ENCODE measurements at regions not wholly inside any gene's neighbourhood (a gene's known extent, or its start where the extent isn't known, plus 50 kb on each side); places are given as distances from the start of the nearest gene placed in this dataset.

GRCh38 chr2:83238111-83238510 is 1221.0 kb downstream of the SUCLG1 start:
- no peak for TF ChIP-seq CTCF (IDR thresholded peaks at IDR 0.05; ENCODE audit: low read depth, low read length)
- H3K4me3 ChIP-seq (ENCODE audit: low read depth, low read length), result no peak overlapping the region

- H3K4me3 ChIP-seq (ENCODE audit: low read depth, low read length), result no peak overlapping the region
- no peak for TF ChIP-seq CTCF (IDR thresholded peaks at IDR 0.05; ENCODE audit: low read depth, low read length)
These were observed 1224.8 kb downstream of the SUCLG1 start for GRCh38 chr2:83234246-83234645.

- TF ChIP-seq CTCF (IDR thresholded peaks at IDR 0.05; ENCODE audit: low read depth, low read length), result no peak
- H3K4me3 ChIP-seq (ENCODE audit: low read depth, low read length), result no peak overlapping the region
These were observed 1225.3 kb downstream of the SUCLG1 start for GRCh38 chr2:83233781-83234180.

- TF ChIP-seq CTCF (IDR thresholded peaks at IDR 0.05; ENCODE audit: low read depth, low read length), result no peak
- no peak overlapping the region for H3K4me3 ChIP-seq (ENCODE audit: low read depth, low read length)
These were observed 1225.8 kb downstream of the SUCLG1 start for GRCh38 chr2:83233326-83233725.

GRCh38 chr2:83229443-83229842 is 1229.6 kb downstream of the SUCLG1 start:
- no peak for TF ChIP-seq CTCF (IDR thresholded peaks at IDR 0.05; ENCODE audit: low read depth, low read length)
- H3K4me3 ChIP-seq (ENCODE audit: low read depth, low read length), result no peak overlapping the region

- no peak overlapping the region for H3K4me3 ChIP-seq (ENCODE audit: low read depth, low read length)
- no peak for TF ChIP-seq CTCF (IDR thresholded peaks at IDR 0.05; ENCODE audit: low read depth, low read length)
These were observed 1234.4 kb downstream of the SUCLG1 start for GRCh38 chr2:83224591-83225200.

- no peak for TF ChIP-seq CTCF (IDR thresholded peaks at IDR 0.05; ENCODE audit: low read depth, low read length)
- no peak overlapping the region for H3K4me3 ChIP-seq (ENCODE audit: low read depth, low read length)
These were observed 1237.8 kb downstream of the SUCLG1 start for GRCh38 chr2:83221258-83221657.
